Peyer's patch (tissue), 4 donors: ENCODE measurements at regions not wholly inside any gene's neighbourhood (a gene's known extent, or its start where the extent isn't known, plus 50 kb on each side); places are given as distances from the start of the nearest gene placed in this dataset.

Source experiments
- CTCF ChIP-seq, 6 experiments: fragments of 450-650 bp in 4 of 6; fragments of 200-600 bp in 2 of 6; sonication (generic) in 1 of 6; IDR thresholded peaks; one replicate each; pipeline ENCODE4 v1.5.1; 2017 to 2019; ENCODE audit warnings: antibody characterized with exemption in 6 of 6, mild to moderate bottlenecking in 3 of 6, moderate library complexity in 1 of 6
- POLR2A ChIP-seq, 2 donors: fragments of 450-650 bp; IDR thresholded peaks; one replicate each; pipeline ENCODE4 v1.5.1; 2017; ENCODE audit warnings: antibody characterized with exemption in 2 of 2, mild to moderate bottlenecking in 2 of 2, moderate library complexity in 2 of 2

- TF ChIP-seq POLR2A (IDR thresholded peaks at IDR 0.05) (no peak), CTCF (IDR thresholded peaks at IDR 0.05) (no peak)
Observed at GRCh38 chr2:199186301-199186751, 271.4 kb downstream of the SATB2 start.
